Colonic mucosa (tissue), 4 donors: ENCODE measurements at regions not wholly inside any gene's neighbourhood (a gene's known extent, or its start where the extent isn't known, plus 50 kb on each side); places are given as distances from the start of the nearest gene placed in this dataset.

Source experiments
- DNase-seq: peaks from one replicate; pipeline ENCODE4 v3.0.0-alpha.2; 2020
- H3K27ac ChIP-seq: fragments of 200-600 bp; one replicate; pipeline ENCODE4 v1.8.0; 2021
- H3K27me3 ChIP-seq: fragments of 200-600 bp; one replicate; pipeline ENCODE4 v1.8.0; 2021
- H3K36me3 ChIP-seq: fragments of 200-600 bp; one replicate; pipeline ENCODE4 v1.8.0; 2021
- H3K4me1 ChIP-seq: fragments of 200-600 bp; one replicate; pipeline ENCODE4 v1.8.0; 2021; ENCODE audit warnings: mild to moderate bottlenecking
- H3K4me3 ChIP-seq: fragments of 200-600 bp; one replicate; pipeline ENCODE4 v1.8.0; 2021
- H3K9ac ChIP-seq, 2 donors: one replicate each; pipeline ENCODE4 v1.7.0; 2013; ENCODE audit warnings: control low read depth in 2 of 2, low read depth in 2 of 2, low read length in 2 of 2
- H3K9me3 ChIP-seq: fragments of 200-600 bp; one replicate; pipeline ENCODE4 v1.8.0; 2021
- CTCF ChIP-seq: fragments of 200-600 bp; IDR thresholded peaks from one replicate; pipeline ENCODE4 v1.8.0; 2022; ENCODE audit warnings: antibody characterized with exemption, mild to moderate bottlenecking
- intact Hi-C: fragments of 100-400 bp; cut with DNase I; formaldehyde crosslinking; loops from one replicate; pipeline ENCODE4 v1.14.1; 2022
- donor health status: healthy.
- donor health status: DM: no; HTN: no; CAD: no.
- donor health status: DM: no; HTN: no; CAD: no.

- DNase-seq, result no peak
- Histone ChIP-seq H3K9me3 (no peaks in the 10 kb centered on the region), H3K27ac (no peak overlapping the region), H3K4me1 (no peaks in the 10 kb centered on the region), H3K4me3 (no peak overlapping the region), H3K27me3 (no peaks in the 10 kb centered on the region), H3K9ac (no peak overlapping the region), H3K36me3 (no peaks in the 10 kb centered on the region)
- intact Hi-C loops, result no loop called here
- TF ChIP-seq CTCF, result no peak
These were observed 72.4 kb upstream of the TAC1 start for GRCh38 chr7:97659363-97660045.

GRCh38 chr7:97667359-97667758, 64.5 kb upstream of the TAC1 start:
- H3K36me3 ChIP-seq, result no peaks in the 10 kb centered on the region
- DNase-seq, result no peak
- intact Hi-C loops, result no loop called here
- H3K27me3 ChIP-seq, result no peaks in the 10 kb centered on the region
- H3K4me3 ChIP-seq, result no peak overlapping the region
- no peaks in the 10 kb centered on the region for H3K4me1 ChIP-seq
- no peak overlapping the region for H3K27ac ChIP-seq
- no peak for TF ChIP-seq CTCF
- no peak overlapping the region for H3K9ac ChIP-seq
- H3K9me3 ChIP-seq, result no peaks in the 10 kb centered on the region

GRCh38 chr7:97671571-97671970, 60.3 kb upstream of the TAC1 start:
- H3K4me1 ChIP-seq, result no peaks in the 10 kb centered on the region
- no peak for DNase-seq
- H3K9me3 ChIP-seq, result no peaks in the 10 kb centered on the region

GRCh38 chr7:97680622-97681021, 51.3 kb upstream of the TAC1 start:
- no peak for DNase-seq
- Histone ChIP-seq H3K4me1 (no peaks in the 10 kb centered on the region), H3K4me3 (no peak overlapping the region), H3K36me3 (no peaks in the 10 kb centered on the region), H3K27me3 (no peaks in the 10 kb centered on the region), H3K9ac (no peak overlapping the region), H3K27ac (no peak overlapping the region), H3K9me3 (no peaks in the 10 kb centered on the region)
- intact Hi-C loops, result no loop called here
- no peak for TF ChIP-seq CTCF

More at GRCh38 chr7:97671571-97671970, 60.3 kb upstream of the TAC1 start:
- H3K9ac ChIP-seq, result no peak overlapping the region
- no peaks in the 10 kb centered on the region for H3K27me3 ChIP-seq
- no peak for TF ChIP-seq CTCF
- no peaks in the 10 kb centered on the region for H3K36me3 ChIP-seq
- no peak overlapping the region for H3K4me3 ChIP-seq
- intact Hi-C loops, result no loop called here
- no peak overlapping the region for H3K27ac ChIP-seq
